Pulmonary artery endothelial cell (primary cell): ENCODE measurements at regions not wholly inside any gene's neighbourhood (a gene's known extent, or its start where the extent isn't known, plus 50 kb on each side); places are given as distances from the start of the nearest gene placed in this dataset.

Experiments used
- DNase-seq: peaks from one replicate; pipeline ENCODE4 v3.0.0-alpha.2; 2011; ENCODE audit warnings: low read depth, low spot score

DNA sequence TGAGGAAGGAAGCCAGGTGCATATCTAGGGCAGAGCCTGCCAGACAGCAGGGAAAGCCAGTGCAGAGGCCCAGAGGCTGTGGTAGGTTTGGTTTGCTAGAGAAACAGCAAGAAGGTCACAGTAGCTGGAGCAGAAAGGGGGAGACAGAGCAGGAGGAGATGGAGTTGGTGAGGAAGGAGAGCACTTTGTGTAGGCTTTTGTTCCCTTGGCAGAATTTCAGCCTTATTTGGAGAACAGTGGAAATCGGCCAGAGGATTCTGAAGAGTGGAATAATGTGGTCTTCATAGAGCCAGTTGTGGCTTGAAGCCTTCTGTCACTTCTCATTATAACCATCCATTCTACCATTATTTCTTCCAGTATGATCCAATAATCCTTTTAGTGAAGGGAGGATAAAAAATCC is 212.9 kb upstream of the FAR2 start:
- DNase-seq = no peak

- DNase-seq = no peak
Observed at GRCh38 chr12:28936711-28937110, 212.4 kb upstream of the FAR2 start.

- DNase-seq = no peak
Observed at GRCh38 chr12:28937196-28937595, 211.9 kb upstream of the FAR2 start.

DNA sequence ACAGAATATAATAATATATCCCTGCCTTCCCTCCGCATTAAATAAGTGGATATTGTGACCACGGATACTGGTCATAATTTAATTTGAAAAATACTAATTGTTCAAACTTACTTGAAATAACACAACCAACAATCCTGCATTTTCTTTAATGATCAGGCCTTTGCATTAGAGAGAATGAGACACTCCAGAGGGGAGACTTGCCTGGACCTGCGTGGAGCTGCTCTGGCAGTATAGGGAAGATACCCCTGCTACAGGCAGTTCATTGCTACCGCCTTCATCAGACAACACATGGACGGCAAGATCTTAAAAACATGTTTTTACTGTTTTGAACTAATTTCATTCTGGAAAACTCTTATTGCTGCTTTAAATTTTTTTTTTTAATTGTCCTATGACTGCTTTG is 211.0 kb upstream of the FAR2 start:
- DNase-seq = no peak

DNA sequence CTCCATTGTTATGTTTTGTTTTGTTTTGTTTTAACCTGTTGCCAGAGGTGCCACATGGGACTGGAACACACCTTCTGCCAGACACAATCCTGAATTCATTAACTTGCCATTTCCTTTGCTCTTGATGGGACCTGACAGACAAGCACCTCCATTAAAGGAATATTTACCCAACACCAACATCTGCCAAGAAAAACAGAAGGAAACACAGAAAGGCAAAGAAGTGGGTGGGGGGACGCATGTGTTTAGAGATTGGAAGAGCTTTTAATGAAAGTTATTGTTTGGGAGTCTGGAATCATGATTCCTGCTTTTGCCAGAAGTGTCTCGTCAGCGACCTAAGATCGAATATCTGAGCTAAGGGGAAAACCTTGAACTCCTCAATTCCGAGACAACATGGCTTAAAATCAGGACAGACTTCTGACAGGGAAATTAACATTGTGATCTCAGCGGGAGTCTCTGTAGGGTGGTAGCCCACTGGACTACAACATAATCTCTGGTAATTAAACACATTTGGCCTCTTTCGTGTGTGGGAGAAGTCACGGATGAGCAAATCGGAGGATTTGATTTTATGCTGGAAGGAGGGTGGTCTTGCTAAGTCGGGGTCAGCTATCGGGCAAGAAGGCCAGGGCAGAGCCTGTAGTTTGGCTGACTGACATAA is 210.4 kb upstream of the FAR2 start:
- DNase-seq = peak; percentile 30

DNA sequence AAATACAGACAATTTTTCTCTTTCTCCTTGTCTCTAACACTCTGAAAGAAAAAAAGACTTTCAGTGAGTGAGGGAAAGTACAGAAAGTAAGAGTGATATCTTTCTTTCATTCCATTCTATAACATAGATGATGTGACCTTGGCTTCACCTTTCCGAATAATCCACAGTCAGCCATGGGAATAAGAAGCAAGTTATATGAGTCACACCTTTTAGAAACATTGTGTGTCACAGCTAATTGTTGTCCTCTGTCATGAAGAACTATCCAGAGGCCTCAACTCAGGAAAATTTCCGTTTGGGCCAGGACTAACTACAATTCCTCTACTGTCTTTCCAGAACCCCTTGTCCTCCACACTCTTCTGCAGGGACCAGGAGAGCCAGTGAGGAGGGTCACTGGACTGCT is 209.7 kb upstream of the FAR2 start:
- DNase-seq = no peak

- DNase-seq = no peak
Observed at GRCh38 chr12:28941248-28941647, 207.8 kb upstream of the FAR2 start.

GRCh38 chr12:28946361-28946760 is 202.7 kb upstream of the FAR2 start:
- no peak for DNase-seq

DNA sequence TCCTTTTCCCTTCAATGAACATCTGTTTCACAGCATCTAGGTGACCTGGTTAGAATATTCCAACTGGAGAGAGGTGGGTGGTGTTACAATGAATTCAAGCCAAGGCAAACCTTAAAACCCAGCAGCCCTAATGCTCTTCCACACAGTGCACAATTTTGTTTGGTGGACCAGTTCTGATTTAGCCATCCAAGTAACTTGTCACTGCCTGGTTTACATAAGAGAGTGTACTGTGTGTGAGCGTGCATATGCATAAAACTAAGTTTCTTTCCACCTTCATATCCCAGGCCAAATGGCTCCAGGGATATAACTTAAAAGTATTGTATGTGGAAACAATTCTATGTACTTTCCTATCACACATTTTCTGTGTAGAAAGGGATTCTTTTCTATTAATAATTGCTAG is 200.4 kb upstream of the FAR2 start:
- no peak for DNase-seq

GRCh38 chr12:28949184-28949583 is 199.9 kb upstream of the FAR2 start:
- DNase-seq = no peak

GRCh38 chr12:28950049-28950448 is 199.0 kb upstream of the FAR2 start:
- no peak for DNase-seq

GRCh38 chr12:28951935-28952334 is 197.1 kb upstream of the FAR2 start:
- no peak for DNase-seq

GRCh38 chr12:28954333-28954732 is 194.7 kb upstream of the FAR2 start:
- DNase-seq = no peak

- DNase-seq = no peak
Observed at GRCh38 chr12:28955491-28955890, 193.6 kb upstream of the FAR2 start.

- no peak for DNase-seq
Observed at GRCh38 chr12:28955931-28956330, 193.1 kb upstream of the FAR2 start.

DNA sequence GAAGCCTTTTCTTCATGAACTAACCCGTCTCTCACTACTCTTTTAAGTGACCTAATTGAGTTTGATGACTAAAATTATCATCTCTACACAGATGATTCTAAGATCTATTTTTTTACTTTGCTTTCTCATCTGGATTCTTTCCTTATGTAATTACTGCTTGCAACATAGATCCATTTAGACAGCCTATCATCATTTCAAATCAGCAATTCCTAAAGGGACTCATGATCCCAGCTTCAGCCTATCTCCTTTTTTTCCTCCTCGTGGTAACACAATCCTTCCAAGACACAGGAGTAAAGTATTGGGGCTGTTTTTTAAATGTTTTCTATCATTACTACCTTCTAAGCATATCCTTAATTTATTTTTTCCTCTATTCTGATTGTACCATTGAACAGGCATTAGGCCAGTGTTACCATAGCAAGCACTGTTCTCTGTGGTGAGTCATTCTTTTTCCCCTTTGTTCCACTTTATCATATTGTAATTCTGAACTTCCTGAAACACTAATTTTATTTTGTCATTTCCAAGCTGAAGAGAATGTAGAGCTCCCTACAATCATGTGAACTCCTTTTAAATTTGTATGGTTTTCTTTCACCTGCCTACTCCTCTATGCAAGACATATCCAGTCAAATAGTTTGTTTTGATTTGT is 190.4 kb upstream of the FAR2 start:
- peak; percentile 64 for DNase-seq

GRCh38 chr12:28961948-28962384 is 187.1 kb upstream of the FAR2 start:
- peak; percentile 70 for DNase-seq

DNA sequence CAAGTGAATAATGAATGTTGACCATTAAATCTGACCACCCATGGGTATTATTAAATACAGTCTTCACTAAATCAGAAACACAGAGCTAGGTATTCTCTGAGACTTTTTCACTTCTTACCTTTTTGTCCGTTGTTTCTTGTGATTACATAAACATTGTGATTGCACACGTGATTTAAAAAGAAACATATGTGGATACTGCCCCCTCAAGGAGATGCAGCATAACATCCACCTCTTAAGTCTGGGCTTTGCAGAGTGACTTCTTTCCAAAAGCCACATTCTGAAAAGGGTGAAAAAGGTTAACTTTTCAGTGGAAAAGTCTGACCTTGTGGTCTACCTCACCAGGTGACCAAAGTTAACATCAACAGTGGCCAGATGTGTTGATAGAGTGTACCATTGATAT is 185.5 kb upstream of the FAR2 start:
- DNase-seq = peak; percentile 37

DNA sequence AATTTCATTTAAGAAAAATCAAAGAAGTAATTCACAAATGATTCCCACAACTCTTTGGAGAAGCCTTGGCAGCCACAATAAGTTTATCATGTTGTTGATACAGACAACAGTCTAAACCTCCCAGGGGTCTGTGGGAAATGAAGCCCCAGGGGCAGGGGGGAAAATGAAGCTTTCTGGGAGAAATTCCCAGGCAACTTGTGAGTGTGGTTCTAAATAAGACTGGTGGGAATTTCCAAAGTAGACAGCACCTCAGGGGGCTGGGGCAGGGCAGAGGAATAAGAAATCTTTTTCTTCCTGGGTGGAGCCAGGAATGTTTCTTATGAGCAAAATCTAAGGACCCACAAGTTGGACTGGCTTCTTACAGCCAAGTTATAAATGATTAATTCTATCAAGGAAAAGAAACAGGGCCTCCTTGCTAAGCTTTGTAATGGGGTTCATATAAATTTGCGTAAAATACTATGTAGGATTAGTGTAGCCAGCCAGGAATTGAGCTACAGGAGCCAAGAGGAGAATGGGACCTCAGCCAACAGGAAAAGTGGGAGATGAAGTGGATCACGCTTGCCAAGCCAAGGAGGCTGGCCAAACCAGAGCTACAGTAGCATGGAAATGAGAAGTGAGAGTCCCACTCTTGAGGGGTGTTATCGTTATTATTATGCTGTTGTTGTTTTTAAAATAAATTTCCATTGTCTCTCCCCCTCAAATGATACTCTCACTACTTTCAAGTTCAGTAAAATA is 182.9 kb upstream of the FAR2 start:
- DNase-seq = peak; percentile 57

- DNase-seq = no peak
Observed at GRCh38 chr12:28967426-28967825, 181.7 kb upstream of the FAR2 start.

DNA sequence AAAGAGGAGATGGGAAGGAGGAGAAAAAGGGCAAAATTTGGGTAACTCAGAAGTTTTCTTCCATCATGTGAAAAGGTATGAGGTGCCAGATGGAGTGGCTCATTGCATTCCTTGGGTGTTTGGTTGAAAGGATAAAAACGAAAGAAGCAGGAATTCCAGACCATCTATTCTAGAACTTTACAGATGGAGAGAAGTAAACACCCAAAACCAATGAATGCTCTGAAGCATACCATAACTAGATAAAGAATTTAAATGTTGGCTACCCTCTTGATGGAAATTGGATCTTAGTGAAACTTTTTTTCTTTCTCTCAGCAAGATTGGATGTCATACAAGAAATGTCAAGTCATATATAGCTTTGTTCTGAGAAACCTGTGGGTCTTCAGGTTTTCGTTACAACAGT is 175.6 kb upstream of the FAR2 start:
- DNase-seq = no peak

GRCh38 chr12:28974166-28974565 is 174.9 kb upstream of the FAR2 start:
- DNase-seq = no peak

DNA sequence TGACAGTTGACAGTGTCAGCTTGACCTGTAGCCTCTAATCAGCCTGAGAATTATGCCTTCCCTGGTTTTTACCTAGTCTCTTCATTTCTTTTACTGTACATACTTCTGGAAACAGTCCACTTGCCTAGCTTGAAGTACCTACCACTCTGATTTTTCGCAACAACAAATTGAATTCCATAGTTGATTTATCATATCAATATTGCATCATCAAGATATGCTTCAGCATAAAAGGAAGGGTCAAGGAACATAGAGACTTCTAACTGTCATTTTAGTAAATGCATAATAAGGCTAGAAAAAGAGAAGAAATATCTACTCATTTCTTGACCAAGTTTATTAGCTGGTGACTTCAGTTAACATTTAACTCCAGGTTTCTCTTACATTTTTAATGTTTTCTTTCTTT is 174.2 kb upstream of the FAR2 start:
- DNase-seq = no peak
